ENCODE measurements at regions not wholly inside any gene's neighbourhood (a gene's known extent, or its start where the extent isn't known, plus 50 kb on each side); places are given as distances from the start of the nearest gene placed in this dataset.

DNA sequence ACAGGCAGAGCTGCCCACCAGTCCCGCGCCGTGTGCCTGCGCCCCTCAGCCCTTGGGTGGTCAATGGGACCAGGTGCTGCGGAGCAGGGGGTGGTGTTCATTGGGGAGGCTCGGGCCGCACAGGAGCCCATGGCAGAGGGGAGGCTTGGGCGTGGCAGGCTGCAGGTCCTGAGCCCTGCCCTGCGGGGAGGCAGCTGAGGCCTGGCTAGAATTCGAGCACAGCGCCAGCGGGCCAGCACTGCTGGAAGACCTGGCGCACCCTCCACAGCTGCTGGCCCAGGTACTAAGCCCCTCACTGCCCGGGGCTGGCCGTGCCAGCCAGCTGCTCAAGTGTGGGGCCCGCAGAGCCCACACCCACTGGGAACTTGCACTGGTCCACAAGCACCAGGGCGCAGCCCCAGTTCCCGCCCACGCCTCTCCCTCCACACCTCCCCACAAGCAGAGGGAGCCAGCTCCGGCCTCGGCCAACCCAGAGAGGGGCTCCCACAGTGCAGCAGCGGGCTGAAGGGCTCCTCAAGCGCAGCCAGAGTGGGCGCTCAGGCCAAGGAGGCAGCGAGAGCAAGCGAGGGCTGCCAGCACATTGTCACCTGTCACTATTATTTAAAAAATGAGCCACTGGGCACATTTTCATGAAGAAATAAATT, 645.8 kb downstream of the CENPC start:
- CTCF ChIA-PET: no interaction called here
- no peaks in the 10 kb centered on the region for H3K36me3 ChIP-seq (ENCODE audit: control insufficient read depth in 2 of 2, extremely low read depth in 1 of 2, insufficient read depth in 2 of 2, low read length in 2 of 2)
- BruUV-seq (replicated peaks): no TSS peak
- H3K79me2 ChIP-seq (ENCODE audit: control insufficient read depth, insufficient read depth, low read length): no peaks in the 10 kb centered on the region
- H2AFZ ChIP-seq (ENCODE audit: low read depth, low read length): no peak overlapping the region
- no peak for FAIRE-seq
- DNase-seq (ENCODE audit: low read depth, low spot score): no peak
- TF ChIP-seq MYC (IDR thresholded peaks at IDR 0.05; ENCODE audit: low read depth, low read length) (no peak), POLR2A (IDR thresholded peaks at IDR 0.05; ENCODE audit: low read depth, low read length) (no peak), EZH2 (IDR thresholded peaks at IDR 0.05; ENCODE audit: borderline replicate concordance, low read depth, low read length, severe bottlenecking) (no peak), POLR2AphosphoS5 (IDR thresholded peaks at IDR 0.05; ENCODE audit: insufficient read depth, low read depth, low read length) (no peak), GATA2 (IDR thresholded peaks at IDR 0.05; ENCODE audit: insufficient read depth, insufficient read length, low read depth, low read length) (no peak)
- H3K4me1 ChIP-seq (ENCODE audit: control insufficient read depth, extremely low read depth, insufficient read depth, low read length): no peaks in the 10 kb centered on the region
- no peaks in the 10 kb centered on the region for H3K27me3 ChIP-seq (ENCODE audit: control insufficient read depth in 2 of 2, insufficient read depth in 2 of 2, low read length in 2 of 2)
- POLR2A ChIA-PET: no interaction called here
- no peaks in the 10 kb centered on the region for H3K9me3 ChIP-seq (replicated peaks; ENCODE audit: control insufficient read depth, insufficient read depth, low read length)
- no peaks in the 10 kb centered on the region for H3K9me1 ChIP-seq (replicated peaks; ENCODE audit: control insufficient read depth, extremely low read depth, insufficient read depth, low read length)
- intact Hi-C loops (cut with micrococcal nuclease): no loop called here
- no peak overlapping the region for H3K27ac ChIP-seq (ENCODE audit: insufficient read depth, low read depth, low read length)
- no peaks in the 10 kb centered on the region for H4K20me1 ChIP-seq (replicated peaks; ENCODE audit: control insufficient read depth, extremely low read depth, insufficient read depth, low read length)
- dilution Hi-C loops (cut with MboI; ENCODE audit: extremely low pct_ligation_motif_present, low sequenced_read_pairs): no loop called here
- no peak overlapping the region for H3K4me2 ChIP-seq (ENCODE audit: insufficient read depth, low read length)
- H3K9ac ChIP-seq (replicated peaks; ENCODE audit: extremely low read depth, insufficient read depth, low read length): no peak overlapping the region
- no peak overlapping the region for H3K4me3 ChIP-seq (replicated peaks in 1 of 3; ENCODE audit: insufficient read depth in 1 of 3, low read depth in 1 of 3, low read length in 3 of 3)

- intact Hi-C loops (cut with micrococcal nuclease): no loop called here
- Histone ChIP-seq H3K27ac (ENCODE audit: insufficient read depth, low read depth, low read length) (no peak overlapping the region), H4K20me1 (replicated peaks; ENCODE audit: control insufficient read depth, extremely low read depth, insufficient read depth, low read length) (no peaks in the 10 kb centered on the region), H3K4me2 (ENCODE audit: insufficient read depth, low read length) (no peak overlapping the region), H3K9me3 (replicated peaks; ENCODE audit: control insufficient read depth, insufficient read depth, low read length) (no peaks in the 10 kb centered on the region), H3K4me1 (ENCODE audit: control insufficient read depth, extremely low read depth, insufficient read depth, low read length) (no peaks in the 10 kb centered on the region), H3K9ac (replicated peaks; ENCODE audit: extremely low read depth, insufficient read depth, low read length) (no peak overlapping the region), H2AFZ (ENCODE audit: low read depth, low read length) (no peak overlapping the region), H3K4me3 (replicated peaks in 1 of 3; ENCODE audit: insufficient read depth in 1 of 3, low read depth in 1 of 3, low read length in 3 of 3) (no peak overlapping the region), H3K36me3 (ENCODE audit: control insufficient read depth in 2 of 2, extremely low read depth in 1 of 2, insufficient read depth in 2 of 2, low read length in 2 of 2) (no peaks in the 10 kb centered on the region), H3K79me2 (ENCODE audit: control insufficient read depth, insufficient read depth, low read length) (no peaks in the 10 kb centered on the region), H3K9me1 (replicated peaks; ENCODE audit: control insufficient read depth, extremely low read depth, insufficient read depth, low read length) (no peaks in the 10 kb centered on the region), H3K27me3 (ENCODE audit: control insufficient read depth in 2 of 2, insufficient read depth in 2 of 2, low read length in 2 of 2) (no peaks in the 10 kb centered on the region)
- DNase-seq (ENCODE audit: low read depth, low spot score) (no peak), FAIRE-seq (no peak)
- BruUV-seq (replicated peaks): no TSS peak
- dilution Hi-C loops (cut with MboI; ENCODE audit: extremely low pct_ligation_motif_present, low sequenced_read_pairs): no loop called here
- TF ChIP-seq, protein P1, sequence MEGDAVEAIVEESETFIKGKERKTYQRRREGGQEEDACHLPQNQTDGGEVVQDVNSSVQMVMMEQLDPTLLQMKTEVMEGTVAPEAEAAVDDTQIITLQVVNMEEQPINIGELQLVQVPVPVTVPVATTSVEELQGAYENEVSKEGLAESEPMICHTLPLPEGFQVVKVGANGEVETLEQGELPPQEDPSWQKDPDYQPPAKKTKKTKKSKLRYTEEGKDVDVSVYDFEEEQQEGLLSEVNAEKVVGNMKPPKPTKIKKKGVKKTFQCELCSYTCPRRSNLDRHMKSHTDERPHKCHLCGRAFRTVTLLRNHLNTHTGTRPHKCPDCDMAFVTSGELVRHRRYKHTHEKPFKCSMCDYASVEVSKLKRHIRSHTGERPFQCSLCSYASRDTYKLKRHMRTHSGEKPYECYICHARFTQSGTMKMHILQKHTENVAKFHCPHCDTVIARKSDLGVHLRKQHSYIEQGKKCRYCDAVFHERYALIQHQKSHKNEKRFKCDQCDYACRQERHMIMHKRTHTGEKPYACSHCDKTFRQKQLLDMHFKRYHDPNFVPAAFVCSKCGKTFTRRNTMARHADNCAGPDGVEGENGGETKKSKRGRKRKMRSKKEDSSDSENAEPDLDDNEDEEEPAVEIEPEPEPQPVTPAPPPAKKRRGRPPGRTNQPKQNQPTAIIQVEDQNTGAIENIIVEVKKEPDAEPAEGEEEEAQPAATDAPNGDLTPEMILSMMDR (IDR thresholded peaks at IDR 0.05; ENCODE audit: extremely low read depth in 1 of 2, insufficient read depth in 1 of 2, low read depth in 1 of 2, low read length in 2 of 2): no peak
- TF ChIP-seq FOS (IDR thresholded peaks at IDR 0.05; ENCODE audit: borderline replicate concordance, insufficient read depth, low read length) (no peak), POLR2AphosphoS5 (IDR thresholded peaks at IDR 0.05; ENCODE audit: insufficient read depth, low read depth, low read length) (no peak), GATA2 (IDR thresholded peaks at IDR 0.05; ENCODE audit: insufficient read depth, insufficient read length, low read depth, low read length) (no peak), POLR2A (IDR thresholded peaks at IDR 0.05; ENCODE audit: low read depth, low read length) (no peak), MYC (IDR thresholded peaks at IDR 0.05; ENCODE audit: low read depth, low read length) (no peak), EZH2 (IDR thresholded peaks at IDR 0.05; ENCODE audit: borderline replicate concordance, low read depth, low read length, severe bottlenecking) (no peak), JUN (IDR thresholded peaks at IDR 0.05; ENCODE audit: borderline replicate concordance, insufficient read depth, insufficient read length, low read depth) (no peak)
- TF ChIP-seq, protein P2, sequence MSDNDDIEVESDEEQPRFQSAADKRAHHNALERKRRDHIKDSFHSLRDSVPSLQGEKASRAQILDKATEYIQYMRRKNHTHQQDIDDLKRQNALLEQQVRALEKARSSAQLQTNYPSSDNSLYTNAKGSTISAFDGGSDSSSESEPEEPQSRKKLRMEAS (IDR thresholded peaks at IDR 0.05; ENCODE audit: insufficient read depth, insufficient read length): no peak
- POLR2A ChIA-PET: no interaction called here
- CTCF ChIA-PET: no interaction called here
These were observed 651.5 kb downstream of the CENPC start for GRCh38 chr4:66893807-66894206.

Measured in endothelial cell of umbilical vein (primary cell).